UCSD-AML1 (cell line): ENCODE measurements at regions not wholly inside any gene's neighbourhood (a gene's known extent, or its start where the extent isn't known, plus 50 kb on each side); places are given as distances from the start of the nearest gene placed in this dataset.
"Not testable (repeated sequence)": the region's sequence is repeated elsewhere in the genome, so short reads cannot be mapped to it uniquely, and the experiment has no call there.

Source experiments
- DNase-seq: peaks from one replicate; lab custom pipeline; 2025; ENCODE audit not compliant: unreplicated experiment; lab: John Stamatoyannopoulos, UW

DNA sequence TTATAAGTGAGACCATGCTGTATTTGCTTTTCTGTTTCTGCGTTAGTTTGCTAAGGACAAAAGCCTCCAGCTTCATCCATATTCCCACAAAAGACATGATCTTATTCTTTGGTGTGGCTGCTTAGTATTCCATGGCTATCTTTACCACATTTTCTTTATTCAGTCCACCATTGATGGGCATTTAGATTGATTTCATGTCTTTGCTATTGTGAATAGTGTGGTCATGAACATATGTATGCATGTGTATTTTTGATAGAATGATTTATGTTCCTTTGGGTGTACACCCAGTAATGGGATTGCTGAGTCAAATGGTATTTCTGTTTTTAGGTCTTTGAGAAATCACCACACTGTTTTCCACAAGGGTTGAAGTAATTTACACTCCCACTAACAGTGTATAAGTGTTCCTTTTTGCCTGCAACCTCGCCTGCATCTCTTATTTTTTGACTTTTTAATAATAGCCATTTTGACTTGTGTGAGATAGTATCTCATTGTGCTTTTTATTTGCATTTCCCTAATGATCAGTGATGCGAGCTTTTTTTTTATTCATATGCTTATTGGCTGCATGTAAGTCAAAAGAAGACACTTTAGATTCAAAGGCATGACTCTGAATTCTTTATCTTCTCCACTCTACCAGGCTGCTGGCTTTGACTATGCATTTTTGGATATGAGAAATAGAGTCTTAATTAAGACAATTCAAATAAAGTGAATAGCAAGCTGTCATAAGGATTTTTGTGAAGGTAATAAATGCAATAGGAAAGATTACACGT, 183.3 kb upstream of the SYNPR start:
- no peak for DNase-seq

DNA sequence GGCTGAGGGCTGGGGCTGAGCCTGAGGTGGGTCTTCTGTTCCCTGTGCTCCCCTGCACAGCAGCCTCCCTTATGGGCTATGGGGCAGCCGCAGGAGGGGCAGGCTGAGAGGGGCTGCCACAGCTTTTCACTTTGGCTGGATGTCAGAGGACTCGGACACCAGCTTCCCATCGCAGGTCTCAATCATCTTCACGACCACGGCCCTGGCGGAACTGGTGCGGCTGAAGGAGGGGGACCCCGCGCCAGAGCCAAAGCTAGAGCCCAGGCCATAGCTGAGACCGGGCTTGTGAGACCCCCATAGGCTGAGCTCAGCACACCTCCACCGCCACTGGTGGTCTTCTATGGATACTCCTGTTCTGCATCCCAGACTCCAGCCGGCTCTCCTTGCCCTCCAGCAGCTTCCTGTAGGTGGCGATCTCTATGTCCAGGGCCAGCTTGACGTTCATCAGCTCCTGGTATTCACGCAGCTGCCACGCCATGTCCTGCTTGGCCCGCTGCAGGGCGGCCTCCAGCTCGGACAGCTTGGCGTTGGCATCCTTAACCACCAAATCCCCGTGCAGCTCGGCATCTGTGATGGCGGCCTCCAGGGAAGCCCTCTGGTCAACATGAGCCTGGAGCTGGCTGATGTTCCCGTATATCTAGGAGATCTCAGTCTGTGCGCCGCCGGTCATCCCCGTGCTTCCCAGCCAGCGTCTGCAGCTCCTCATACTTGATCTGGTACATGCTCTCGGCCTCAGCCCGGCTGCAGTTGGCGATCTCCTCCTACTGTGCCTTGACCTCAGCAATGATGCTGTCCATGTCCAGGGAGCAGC, 181.7 kb upstream of the SYNPR start:
- DNase-seq = no peak

DNA sequence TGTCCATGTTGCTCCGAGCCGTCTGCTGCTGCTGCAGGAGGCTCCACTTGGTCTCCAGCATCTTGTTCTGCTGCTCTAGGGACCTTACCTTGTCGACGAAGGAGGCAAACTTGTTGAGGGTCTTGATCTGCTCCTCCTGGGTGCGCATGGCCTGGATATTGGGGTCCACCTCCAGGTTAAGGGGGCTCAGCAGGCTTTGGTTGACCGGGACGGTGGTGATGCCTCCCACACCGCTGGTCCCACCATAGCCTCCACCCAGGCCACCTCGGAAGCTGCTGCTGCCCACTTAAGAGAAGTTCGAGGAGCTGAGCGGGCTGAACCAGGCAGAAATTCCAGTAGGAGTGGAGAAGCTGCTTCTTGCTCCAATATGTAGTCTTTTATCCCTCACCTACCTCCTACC, 180.7 kb upstream of the SYNPR start:
- no peak for DNase-seq

DNA sequence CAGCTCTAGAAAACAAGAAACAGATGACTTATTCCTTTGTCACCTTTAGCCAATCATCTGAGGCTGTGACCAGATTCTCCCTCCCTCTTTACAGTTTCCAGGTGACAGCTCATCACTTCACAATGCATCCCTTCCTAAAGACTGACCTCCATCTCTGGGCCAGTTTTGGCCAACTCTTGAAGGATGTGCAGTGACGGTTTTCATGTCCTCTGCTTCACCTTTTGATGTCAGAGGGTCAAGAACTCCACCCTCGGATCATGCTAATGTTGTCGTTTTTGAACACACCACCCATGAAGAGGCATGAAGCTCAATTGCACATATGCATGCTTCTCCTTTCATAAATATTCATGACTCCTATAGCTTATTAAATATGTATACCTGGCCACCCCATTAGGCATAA, 161.2 kb upstream of the SYNPR start:
- no peak for DNase-seq

DNA sequence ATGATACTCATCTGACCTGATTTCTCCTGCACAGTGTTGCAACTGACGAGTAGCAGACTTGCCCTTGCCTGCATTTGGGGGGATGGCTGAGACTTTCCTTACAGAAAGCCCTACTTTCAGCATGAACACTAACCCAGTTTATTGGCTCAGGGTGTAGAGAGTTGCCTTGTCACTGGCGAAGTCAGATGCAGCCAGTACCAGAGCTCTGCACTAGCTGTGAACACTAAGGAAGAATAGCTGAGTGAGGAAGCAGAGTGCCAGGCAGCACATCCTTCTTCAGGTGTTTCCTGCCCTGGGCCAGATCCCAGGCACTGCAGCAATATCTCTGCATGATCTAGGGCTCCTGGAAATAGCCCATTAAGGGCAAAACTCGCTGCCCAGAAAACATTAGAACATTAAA, 154.0 kb upstream of the SYNPR start:
- no peak for DNase-seq

DNA sequence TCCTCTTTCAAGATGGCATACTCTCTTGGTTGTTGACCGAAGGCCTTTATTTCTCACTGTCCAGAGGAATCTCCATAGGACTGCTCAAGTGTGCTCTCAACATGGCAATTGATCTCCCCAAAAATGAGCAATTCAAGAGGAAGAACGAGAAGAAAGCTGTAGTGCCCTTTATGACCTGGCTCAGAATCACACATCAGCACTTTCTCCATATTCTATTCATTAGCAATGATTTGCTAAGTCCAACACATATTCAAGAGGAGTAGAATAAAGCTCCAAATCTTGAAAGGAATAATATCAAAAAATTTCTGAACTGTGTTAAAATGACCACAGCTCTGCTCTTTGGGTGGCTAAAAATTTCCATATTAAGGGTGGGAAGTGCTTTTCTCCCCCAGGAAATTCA, 151.6 kb upstream of the SYNPR start:
- no peak for DNase-seq

DNA sequence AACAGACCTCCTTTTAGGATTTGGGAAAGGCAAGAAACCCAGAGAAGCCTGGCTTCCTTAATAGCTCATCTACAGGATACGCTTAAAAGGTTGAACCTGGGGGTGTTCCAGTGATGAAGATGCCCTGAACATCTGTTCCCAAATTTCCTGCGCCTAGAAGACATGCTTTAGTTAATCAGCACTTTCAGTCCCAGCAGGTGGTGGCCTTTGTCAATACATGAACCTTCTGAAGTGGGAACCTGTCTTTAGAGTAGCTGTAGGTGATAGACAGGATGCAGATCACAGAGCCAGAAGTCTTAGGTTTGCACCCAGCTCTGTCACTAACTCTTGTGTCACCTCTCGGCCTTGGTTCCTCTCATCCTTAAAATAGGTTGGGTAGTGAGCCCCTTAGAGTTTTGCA, 149.7 kb upstream of the SYNPR start:
- no peak for DNase-seq

DNA sequence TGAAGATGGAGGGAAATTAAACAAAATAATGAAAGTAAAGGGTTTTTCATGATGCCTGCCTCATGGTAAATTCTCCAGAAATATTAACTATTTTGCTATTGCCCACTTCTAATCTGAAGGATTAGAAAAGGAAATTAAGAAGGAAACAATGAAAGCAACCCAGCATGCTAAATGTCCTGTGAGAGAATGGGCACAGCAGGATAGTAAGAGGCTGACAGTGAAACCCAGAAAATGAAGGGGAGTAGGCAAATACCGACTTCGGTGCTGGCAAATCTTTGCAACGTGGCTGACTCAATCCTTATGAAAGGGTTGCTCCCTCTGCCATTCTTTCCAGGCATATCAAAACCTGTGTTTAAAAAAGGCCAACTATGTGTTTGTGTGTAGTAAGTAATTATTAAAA, 147.5 kb upstream of the SYNPR start:
- DNase-seq = no peak

DNA sequence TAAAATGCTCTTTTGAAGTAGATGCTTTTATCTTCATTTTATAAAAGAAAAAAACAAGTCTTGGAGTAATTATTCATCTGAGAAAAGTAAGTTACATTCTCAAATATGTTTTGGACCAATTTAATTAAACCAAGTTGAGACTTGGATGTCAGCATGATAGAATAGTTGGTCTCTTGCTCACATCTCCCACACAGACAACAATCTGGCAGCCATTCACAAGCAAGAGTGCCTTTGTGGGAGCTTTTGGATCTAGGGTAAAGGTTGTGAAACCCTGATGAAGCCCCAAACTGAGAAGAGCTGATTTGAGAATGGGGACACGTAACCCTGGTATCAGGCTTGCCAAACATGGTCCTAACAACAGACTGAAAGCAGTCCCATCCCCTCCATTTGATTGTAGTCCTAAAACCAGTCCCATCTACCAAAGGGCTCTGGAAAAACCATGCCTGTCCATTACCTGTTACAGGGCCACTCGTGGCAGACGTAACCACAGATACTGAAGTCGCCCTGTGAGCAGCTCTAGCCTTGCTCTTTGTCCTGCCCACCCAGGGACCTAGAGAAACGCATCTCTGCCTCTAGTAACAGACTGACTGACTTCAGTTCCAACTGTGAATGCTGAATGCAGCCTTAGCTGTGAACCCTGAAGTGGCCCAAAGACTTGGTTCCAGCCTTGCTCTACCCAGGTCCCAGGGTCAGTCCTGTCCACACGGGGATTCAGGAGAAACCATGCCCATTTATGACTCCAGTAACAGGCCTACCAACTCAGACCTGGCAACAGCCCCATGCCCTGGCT, 145.5 kb upstream of the SYNPR start:
- DNase-seq = no peak

DNA sequence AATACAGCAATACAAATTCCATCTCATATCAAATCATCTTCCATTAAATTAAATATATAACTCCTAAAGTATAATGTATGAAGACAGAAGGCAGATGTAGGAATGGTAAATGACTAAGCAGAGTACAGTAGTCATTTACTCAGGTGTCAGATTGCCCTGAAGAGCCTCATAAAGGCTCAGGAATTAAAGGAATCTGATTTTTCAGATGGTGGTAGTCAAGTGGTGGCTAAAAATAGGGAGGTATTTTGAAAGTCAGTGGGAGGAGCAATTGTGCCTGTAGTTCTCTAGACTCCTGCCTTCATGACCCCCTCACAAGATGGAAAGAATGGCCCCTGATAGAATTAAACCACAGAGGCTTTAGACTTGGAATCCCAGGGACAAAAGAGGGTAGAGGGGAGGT, 142.7 kb upstream of the SYNPR start:
- no peak for DNase-seq

DNA sequence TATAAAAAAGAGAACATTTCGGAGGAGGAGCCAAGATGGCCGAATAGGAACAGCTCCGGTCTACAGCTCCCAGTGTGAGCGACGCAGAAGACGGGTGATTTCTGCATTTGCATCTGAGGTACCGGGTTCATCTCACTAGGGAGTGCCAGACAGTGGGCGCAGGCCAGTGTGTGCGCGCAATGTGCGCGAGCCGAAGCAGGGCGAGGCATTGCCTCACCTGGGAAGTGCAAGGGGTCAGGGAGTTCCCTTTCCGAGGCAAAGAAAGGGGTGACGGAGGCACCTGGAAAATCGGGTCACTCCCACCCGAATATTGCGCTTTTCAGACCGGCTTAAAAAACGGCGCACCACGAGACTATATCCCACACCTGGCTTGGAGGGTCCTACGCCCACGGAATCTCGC, 141.9 kb upstream of the SYNPR start:
- DNase-seq = not testable (repeated sequence)

DNA sequence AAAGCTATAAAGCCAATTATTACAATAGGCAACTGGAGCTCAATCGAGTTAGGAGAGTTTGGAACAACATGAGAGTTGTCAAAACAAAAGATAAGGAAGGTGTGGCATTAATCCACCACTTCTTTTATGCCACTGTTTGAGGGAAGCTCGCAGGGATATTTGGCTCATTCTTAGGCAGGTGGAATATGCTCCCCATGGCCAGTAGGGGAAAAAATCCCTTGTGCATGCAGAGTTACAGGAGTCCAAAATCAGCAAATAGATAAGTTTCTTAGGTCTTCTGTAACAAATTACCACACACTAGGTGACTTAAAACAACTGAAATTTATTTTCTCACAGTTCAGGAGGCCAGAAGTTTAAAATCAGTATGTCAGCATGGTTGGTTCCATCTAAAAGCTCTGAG, 135.4 kb upstream of the SYNPR start:
- no peak for DNase-seq

DNA sequence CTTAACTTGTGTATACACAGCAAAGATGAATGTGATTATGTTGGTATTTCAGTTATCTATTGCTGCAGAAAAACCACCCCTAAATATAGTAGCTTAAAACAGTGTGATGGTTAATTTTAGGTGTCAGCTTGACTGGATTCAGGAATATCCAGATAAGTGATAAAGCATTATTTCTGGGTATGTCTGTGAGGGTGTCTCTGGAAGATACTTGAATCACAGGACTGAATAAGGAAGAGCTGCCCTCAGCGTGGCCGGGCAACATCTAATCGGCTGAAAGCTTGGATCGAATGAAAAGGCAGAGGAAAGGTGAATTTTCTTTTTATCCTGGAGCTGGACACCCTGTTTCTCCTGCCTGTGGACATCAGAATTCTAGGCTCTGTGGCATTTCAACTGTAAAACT, 132.0 kb upstream of the SYNPR start:
- DNase-seq = no peak

DNA sequence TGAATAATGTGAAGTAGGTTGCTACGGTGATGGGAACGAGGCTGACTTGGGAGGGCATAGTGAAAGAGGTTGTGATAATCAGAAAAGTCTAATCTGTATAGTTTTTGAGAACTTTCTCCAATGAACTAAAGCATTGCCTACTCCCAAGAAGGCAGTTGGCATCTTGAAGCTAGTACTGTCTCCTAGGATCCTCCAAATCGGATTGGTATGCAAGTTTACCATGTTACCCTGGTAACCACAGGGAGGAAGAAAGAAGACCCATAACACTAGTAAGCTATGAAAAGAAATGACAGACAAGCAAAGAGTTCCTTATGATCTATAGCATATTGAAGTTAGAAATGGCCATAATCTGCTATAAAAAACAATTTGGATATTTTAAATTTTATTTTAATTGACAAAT, 127.2 kb upstream of the SYNPR start:
- DNase-seq = no peak

DNA sequence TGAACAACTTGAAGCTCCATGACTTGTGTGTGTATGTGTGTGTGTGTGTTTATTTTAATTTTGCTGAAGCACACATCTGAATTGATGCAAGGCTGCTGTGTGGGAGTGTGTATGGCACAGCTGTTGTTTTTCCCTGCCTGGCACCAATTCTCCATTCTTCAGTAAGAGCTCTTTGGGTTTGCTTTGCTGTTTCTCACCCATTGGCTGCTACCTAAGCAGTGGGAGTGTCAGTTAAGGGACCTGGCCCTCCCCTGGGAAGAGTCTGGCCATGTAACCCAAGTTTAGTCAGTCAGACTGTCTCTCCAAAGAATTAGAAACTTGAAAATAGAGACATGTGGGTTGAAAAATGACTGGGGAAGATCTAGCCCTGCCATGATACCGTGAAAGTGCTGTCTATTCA, 126.2 kb upstream of the SYNPR start:
- DNase-seq = no peak

DNA sequence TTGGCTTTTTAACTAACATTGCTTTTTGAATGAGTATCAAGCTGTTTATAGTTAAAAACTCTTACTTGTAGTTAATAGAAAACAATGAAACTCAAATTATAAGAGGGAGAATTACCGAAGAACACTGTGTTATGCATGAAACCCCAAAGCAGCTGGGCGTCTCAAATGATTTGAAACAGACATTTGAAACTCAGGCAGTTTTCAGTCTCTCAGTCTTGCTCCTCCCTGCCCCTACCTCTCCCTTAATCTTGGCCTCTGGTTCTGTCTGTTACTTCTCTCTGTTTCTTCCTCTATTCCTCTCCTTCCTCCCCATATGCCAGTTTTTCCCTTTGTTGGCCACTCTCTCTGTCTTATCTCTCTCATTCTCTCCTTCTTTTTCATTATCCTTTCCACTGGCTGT, 118.3 kb upstream of the SYNPR start:
- DNase-seq = no peak

DNA sequence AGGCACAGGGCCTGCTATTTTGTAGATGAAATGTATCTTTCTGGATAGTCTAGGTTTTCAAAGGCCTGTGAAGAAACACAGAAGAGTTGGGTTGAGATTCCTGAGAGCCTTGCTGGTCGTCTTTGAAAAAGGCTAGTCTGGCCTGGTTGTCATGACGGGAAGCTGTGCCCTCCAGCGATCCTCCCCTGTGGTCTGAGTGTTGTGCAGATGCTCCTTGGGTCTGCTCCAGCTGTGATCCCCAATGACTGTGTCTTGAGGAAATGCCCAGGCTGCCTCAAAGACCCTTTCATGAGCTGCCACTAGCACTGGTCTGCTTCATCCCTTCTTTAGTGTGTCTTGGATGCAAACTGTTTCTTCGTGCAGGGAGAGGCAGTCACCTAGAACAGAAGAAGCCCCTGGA, 111.0 kb upstream of the SYNPR start:
- no peak for DNase-seq

DNA sequence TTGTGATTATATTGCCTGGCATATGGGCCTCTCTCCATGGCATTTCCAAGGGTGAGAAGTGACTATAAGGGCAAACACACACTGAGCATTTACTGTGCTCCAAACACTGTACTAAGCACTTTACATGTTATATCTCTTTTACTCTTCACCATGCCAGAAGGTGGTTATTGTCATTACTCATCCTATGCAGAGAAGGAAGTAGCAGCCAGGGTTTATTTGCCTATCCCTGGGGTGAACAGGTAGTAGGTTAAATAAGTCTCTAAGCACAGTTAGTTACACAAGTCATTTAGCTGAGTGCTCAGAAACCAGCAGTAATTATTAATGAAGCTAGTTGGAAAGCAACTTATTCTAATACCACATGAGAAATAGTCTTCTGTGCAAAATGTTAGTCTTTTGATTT, 109.9 kb upstream of the SYNPR start:
- no peak for DNase-seq

DNA sequence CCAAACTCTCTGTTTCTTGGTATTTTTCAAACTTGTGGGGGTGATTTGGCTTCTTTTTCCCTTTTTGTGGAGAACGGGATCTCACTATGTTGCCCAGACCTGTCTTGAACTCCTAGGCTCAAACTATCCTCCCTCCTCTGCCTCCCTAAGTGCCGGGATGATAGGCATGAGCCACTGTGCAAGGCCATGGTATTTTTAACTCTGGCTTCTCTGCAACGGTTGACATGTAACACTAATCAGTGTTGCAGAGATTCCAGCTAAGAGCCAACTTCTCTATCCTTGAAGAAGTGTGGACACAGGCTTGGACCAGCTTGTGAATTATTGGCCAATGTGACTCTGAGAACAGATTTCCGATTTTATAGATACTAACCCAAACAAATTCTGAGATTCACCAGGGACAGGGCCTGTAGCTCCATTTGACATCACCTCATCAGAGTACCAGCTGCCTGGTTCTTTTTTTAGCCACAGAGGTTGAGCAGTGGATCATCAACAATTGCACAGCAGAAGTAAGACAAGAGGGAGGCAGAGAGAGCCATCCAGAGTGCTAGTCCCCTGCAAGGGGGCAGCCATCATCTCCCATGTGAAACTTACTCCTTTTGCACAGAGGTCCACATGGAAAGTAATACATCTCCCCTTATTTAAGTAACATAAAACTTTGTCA, 98.1 kb upstream of the SYNPR start:
- no peak for DNase-seq

DNA sequence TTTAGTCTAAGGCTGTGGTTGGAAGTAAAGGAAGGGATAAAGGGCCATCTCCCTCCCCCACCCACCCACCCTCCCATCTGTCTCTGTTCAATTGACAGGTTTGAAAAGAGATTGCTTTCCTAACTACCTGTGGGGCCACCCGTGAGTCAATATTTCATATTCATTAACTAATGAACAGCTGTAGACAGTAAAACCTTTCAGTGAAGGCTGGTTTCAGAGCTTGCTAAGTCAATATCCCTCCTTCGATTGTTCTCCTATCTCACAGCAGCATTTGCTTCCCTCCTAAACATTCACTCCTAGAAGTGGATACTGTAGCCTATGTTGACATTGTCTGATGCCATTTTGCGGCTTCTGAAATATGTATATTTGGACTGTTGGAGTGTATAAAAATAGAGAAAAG, 85.9 kb upstream of the SYNPR start:
- DNase-seq = no peak

DNA sequence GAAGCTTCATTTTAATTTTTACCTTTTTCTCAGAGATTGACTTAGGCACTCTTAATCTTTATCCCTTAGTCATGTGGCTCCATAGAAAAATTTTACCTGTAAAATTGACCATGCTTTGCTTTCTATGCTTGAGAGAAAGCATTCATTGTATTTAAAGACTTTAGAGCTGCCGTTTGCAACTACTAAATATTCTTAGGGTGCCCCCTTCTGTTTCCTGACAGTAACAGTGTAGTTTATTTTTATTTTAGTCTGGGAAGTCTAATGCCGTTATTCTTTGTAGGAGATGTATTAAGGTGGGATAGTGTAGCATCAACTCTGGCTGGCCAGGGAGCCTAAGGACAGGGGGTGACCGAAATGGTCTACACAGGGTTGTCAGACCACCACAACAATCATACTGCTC, 84.5 kb upstream of the SYNPR start:
- DNase-seq = no peak
